Ovary (tissue), 7 donors: ENCODE measurements at regions not wholly inside any gene's neighbourhood (a gene's known extent, or its start where the extent isn't known, plus 50 kb on each side); places are given as distances from the start of the nearest gene placed in this dataset.

Experiments used
- DNase-seq, 5 donors: peaks; one replicate each; pipeline ENCODE4 v3.0.0-alpha.2; 2019 to 2020
- H3K27ac ChIP-seq, 2 donors: fragments of 200-600 bp; one replicate each; pipeline versions ENCODE4 v1.5.1 to v1.8.0; 2019 to 2022
- H3K27me3 ChIP-seq: fragments of 200-600 bp; one replicate; pipeline ENCODE4 v1.8.0; 2022
- H3K36me3 ChIP-seq: fragments of 200-600 bp; sonication (generic); one replicate; pipeline ENCODE4 v1.5.1; 2019
- H3K4me1 ChIP-seq: one replicate; pipeline ENCODE4 v1.8.1; 2013; ENCODE audit warnings: mild to moderate bottlenecking, moderate library complexity; ENCODE audit not compliant: insufficient read depth
- H3K4me3 ChIP-seq: fragments of 200-600 bp; sonication (generic); one replicate; pipeline ENCODE4 v1.5.1; 2017
- H3K9me3 ChIP-seq, 2 donors: fragments of 200-600 bp in 1 of 2; sonication (generic) in 1 of 2; one replicate each; pipeline versions ENCODE4 v1.5.1 to v1.8.1; 2013 to 2019; ENCODE audit warnings: mild to moderate bottlenecking in 1 of 2, moderate library complexity in 1 of 2
- EP300 ChIP-seq: sonication (generic); formaldehyde crosslinking; IDR thresholded peaks from one replicate; pipeline ENCODE4 v1.6.1; 2017; ENCODE audit warnings: antibody characterized with exemption
- POLR2A ChIP-seq: fragments of 450-650 bp; IDR thresholded peaks from one replicate; pipeline ENCODE4 v1.6.1; 2017; ENCODE audit warnings: antibody characterized with exemption, mild to moderate bottlenecking, moderate library complexity
- WGBS, 3 donors: extraction: QIAGEN DNeasy Blood & Tissue Kit in 1 of 3; methylation state at CpG; one replicate each; pipeline versions ENCODE4 v1.1.5 to v1.1.7; 2013 to 2017; 5-methylcytosine and 5-hydroxymethylcytosine counted together
- intact Hi-C, 4 donors: fragments of 100-400 bp; cut with DNase I; formaldehyde crosslinking; loops; one replicate each; pipeline versions ENCODE4 v1.11.0 to v1.15.1; 2022 to 2023
- TF ChIP-seq, protein P1 (sequence below), 3 donors: fragments of 450-650 bp in 2 of 3; fragments of 200-600 bp in 1 of 3; IDR thresholded peaks; one replicate each; pipeline versions ENCODE4 v1.5.1 to v1.8.0; 2016 to 2022; ENCODE audit warnings: antibody characterized with exemption in 3 of 3, mild to moderate bottlenecking in 1 of 3
- donor health status: DM: no; HTN: no; CAD: no; lungs with moderate emphysema.
- donor health status: DM: no; HTN: no; CAD: no.
- donor health status: Bipolar disorder and iron deficiency.
- donor health status: DM: no; HTN: no; CAD: no.
- donor health status: DM: yes; HTN: yes; CAD: no.

DNA sequence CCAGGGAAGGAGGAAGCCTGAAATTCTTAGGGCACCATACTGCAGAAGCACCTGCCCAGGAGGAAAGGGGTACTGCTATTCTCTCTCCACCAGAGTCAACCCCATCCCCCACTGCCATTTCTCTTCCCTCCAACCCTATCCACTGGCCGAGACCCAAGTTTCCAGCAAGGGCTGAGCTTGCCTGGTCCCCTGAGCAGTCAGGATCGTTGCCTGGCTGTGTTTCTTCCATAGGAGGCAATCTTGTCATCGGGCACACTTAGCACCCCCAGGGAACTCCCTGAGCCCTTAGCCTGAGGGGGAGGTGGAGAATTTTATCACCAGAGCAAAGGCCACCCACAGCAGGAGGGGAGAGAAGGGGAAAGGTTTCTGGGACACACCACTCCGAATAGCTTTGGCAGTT is 115.8 kb upstream of the NECTIN1 start:
- H3K4me3 ChIP-seq: no peak overlapping the region
- H3K36me3 ChIP-seq: no peaks in the 10 kb centered on the region
- 8 to 9% (median 9%) methylated on average over 4 of the region's 4 CpGs for WGBS, 3 donors
- H3K4me1 ChIP-seq: no peaks in the 10 kb centered on the region
- no peaks in the 10 kb centered on the region for H3K27me3 ChIP-seq
- H3K9me3 ChIP-seq: no peaks in the 10 kb centered on the region
- no peak for TF ChIP-seq EP300
- TF ChIP-seq, protein P1, sequence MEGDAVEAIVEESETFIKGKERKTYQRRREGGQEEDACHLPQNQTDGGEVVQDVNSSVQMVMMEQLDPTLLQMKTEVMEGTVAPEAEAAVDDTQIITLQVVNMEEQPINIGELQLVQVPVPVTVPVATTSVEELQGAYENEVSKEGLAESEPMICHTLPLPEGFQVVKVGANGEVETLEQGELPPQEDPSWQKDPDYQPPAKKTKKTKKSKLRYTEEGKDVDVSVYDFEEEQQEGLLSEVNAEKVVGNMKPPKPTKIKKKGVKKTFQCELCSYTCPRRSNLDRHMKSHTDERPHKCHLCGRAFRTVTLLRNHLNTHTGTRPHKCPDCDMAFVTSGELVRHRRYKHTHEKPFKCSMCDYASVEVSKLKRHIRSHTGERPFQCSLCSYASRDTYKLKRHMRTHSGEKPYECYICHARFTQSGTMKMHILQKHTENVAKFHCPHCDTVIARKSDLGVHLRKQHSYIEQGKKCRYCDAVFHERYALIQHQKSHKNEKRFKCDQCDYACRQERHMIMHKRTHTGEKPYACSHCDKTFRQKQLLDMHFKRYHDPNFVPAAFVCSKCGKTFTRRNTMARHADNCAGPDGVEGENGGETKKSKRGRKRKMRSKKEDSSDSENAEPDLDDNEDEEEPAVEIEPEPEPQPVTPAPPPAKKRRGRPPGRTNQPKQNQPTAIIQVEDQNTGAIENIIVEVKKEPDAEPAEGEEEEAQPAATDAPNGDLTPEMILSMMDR (IDR thresholded peaks at IDR 0.05): no peak
- DNase-seq: no peak
- intact Hi-C loops: no loop called here
- no peak overlapping the region for H3K27ac ChIP-seq

GRCh38 chr11:119843877-119844276 is 114.9 kb upstream of the NECTIN1 start:
- no peak overlapping the region for H3K27ac ChIP-seq
- H3K4me1 ChIP-seq: no peaks in the 10 kb centered on the region
- intact Hi-C loops: no loop called here
- TF ChIP-seq, protein P1 (IDR thresholded peaks at IDR 0.05): no peak
- TF ChIP-seq POLR2A (no peak), EP300 (no peak)
- WGBS, 3 donors: 68 to 69% (median 69%) methylated on average over 6 of the region's 6 CpGs
- no peaks in the 10 kb centered on the region for H3K27me3 ChIP-seq
- no peaks in the 10 kb centered on the region for H3K9me3 ChIP-seq
- H3K36me3 ChIP-seq: no peaks in the 10 kb centered on the region
- no peak overlapping the region for H3K4me3 ChIP-seq
- DNase-seq: no peak

- no peak for TF ChIP-seq EP300
- TF ChIP-seq, protein P1 (IDR thresholded peaks at IDR 0.05): no peak
- TF ChIP-seq POLR2A: no peak
- H3K4me3 ChIP-seq: no peak overlapping the region
- WGBS, 3 donors: 52 to 70% (median 66%) methylated on average over 4 of the region's 4 CpGs
- H3K4me1 ChIP-seq: no peaks in the 10 kb centered on the region
- intact Hi-C loops: no loop called here
- DNase-seq: no peak
- H3K27ac ChIP-seq: no peak overlapping the region
- H3K27me3 ChIP-seq: no peaks in the 10 kb centered on the region
- H3K36me3 ChIP-seq: no peaks in the 10 kb centered on the region
- no peaks in the 10 kb centered on the region for H3K9me3 ChIP-seq
Measured at GRCh38 chr11:119842731-119843130, 113.7 kb upstream of the NECTIN1 start.

DNA sequence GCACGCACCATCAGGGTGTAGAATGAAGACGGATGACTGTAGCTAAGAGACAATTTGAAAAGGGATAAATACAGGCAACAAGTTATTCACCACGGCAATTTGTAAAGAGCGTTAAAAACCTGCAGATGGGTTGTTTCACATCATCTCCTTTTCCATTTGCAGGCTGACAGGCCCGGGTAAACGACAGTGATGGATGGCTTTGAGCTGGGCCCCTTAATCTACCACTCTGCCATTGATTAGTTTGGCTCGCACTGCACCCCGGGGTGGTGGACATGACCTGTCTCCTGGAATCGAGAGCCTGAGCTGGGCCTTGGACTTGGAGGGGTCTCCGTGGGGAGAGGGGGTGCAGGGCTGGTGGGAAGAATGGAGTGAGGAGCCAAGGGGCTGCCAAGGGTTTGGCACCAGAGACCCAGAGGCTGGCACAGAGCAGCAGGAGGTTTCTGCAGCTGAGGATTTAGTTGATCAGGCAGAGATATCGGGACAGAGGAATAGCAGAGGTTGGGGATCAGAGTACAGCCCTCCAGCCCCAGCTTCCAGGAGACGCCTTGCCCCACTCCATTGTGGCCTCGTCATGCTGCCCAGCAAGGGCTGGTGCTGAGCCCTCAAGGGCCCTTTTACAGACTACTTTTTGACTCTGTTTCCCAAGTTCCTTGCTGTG is 110.6 kb upstream of the NECTIN1 start:
- Histone ChIP-seq H3K27me3 (no peaks in the 10 kb centered on the region), H3K9me3 (no peaks in the 10 kb centered on the region), H3K27ac (no peak overlapping the region), H3K36me3 (no peaks in the 10 kb centered on the region), H3K4me1 (no peaks in the 10 kb centered on the region), H3K4me3 (no peak overlapping the region)
- intact Hi-C loops: no loop called here
- WGBS, 3 donors: 64 to 71% (median 69%) methylated on average over 13 of the region's 13 CpGs
- no peak for TF ChIP-seq EP300
- no peak for TF ChIP-seq POLR2A
- TF ChIP-seq, protein P1 (IDR thresholded peaks at IDR 0.05): no peak
- no peak for DNase-seq
